Astrocyte (in vitro differentiated cells and primary cell): ENCODE measurements at regions not wholly inside any gene's neighbourhood (a gene's known extent, or its start where the extent isn't known, plus 50 kb on each side); places are given as distances from the start of the nearest gene placed in this dataset.

Experiments used
- CTCF ChIP-seq: IDR thresholded peaks from 2 replicates; pipeline ENCODE4 v1.5.1; 2011; ENCODE audit warnings: low read depth, mild to moderate bottlenecking, inconsistent platforms, low read length, moderate library complexity; ENCODE audit not compliant: insufficient read depth
- EZH2 ChIP-seq: IDR thresholded peaks from 2 replicates; pipeline ENCODE4 v1.6.1; 2012; ENCODE audit warnings: mild to moderate bottlenecking, low read length, inconsistent platforms; ENCODE audit not compliant: insufficient read depth

GRCh38 chr10:123391275-123392028, 237.2 kb downstream of the BUB3 start:
- TF ChIP-seq CTCF, result no peak
- TF ChIP-seq EZH2, result no peak
